SH-SY5Y (cell line): ENCODE measurements at regions not wholly inside any gene's neighbourhood (a gene's known extent, or its start where the extent isn't known, plus 50 kb on each side); places are given as distances from the start of the nearest gene placed in this dataset.

Experiments used
- GATA2 ChIP-seq: IDR thresholded peaks from 2 replicates; pipeline ENCODE4 v1.6.1; 2011; ENCODE audit warnings: mild to moderate bottlenecking, low read depth, low read length
- GATA3 ChIP-seq: IDR thresholded peaks from 2 replicates; pipeline ENCODE4 v1.6.1; 2011; ENCODE audit warnings: low read depth, mild to moderate bottlenecking, low read length, moderate library complexity

DNA sequence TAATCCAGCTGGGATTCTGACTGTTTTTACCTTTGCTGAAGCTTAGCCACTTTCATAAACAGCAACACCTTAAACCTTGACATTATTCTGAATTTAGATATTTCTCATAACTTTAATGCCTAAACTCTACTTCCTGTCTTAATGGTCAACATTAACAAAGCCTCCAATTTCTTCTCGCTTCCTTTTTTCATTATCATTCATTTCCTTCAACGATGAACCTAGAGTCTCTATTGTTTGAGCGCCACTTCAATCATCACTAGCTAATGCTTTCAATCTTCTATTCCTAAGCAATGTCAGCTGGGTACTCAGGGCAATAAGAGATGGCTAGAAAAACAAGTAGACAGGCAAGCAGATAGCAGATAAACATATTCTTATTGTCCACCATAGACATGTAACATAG, 96.6 kb upstream of the TMEM196 start:
- TF ChIP-seq GATA2 = no peak
- TF ChIP-seq GATA3 = no peak
